ENCODE measurements at regions not wholly inside any gene's neighbourhood (a gene's known extent, or its start where the extent isn't known, plus 50 kb on each side); places are given as distances from the start of the nearest gene placed in this dataset.
"Not testable (repeated sequence)": the region's sequence is repeated elsewhere in the genome, so short reads cannot be mapped to it uniquely, and the experiment has no call there.

DNA sequence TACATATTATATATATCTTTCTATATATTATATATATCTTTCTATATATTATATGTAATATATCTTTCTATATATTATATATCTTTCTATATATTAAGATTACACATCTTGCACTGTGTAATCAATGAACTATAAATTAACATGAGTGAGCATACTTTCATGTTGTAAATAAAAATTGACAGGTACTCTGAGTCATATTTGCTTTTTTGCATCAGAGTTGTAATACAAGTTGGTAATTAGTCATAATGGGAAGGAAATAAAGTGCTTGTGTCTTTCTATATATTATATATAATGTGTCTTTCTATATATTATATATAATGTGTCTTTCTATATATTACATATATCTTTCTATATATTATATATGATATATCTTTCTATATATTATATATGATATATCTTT lies 172.5 kb upstream of the MAGI2 start:
- TF ChIP-seq, protein P1, sequence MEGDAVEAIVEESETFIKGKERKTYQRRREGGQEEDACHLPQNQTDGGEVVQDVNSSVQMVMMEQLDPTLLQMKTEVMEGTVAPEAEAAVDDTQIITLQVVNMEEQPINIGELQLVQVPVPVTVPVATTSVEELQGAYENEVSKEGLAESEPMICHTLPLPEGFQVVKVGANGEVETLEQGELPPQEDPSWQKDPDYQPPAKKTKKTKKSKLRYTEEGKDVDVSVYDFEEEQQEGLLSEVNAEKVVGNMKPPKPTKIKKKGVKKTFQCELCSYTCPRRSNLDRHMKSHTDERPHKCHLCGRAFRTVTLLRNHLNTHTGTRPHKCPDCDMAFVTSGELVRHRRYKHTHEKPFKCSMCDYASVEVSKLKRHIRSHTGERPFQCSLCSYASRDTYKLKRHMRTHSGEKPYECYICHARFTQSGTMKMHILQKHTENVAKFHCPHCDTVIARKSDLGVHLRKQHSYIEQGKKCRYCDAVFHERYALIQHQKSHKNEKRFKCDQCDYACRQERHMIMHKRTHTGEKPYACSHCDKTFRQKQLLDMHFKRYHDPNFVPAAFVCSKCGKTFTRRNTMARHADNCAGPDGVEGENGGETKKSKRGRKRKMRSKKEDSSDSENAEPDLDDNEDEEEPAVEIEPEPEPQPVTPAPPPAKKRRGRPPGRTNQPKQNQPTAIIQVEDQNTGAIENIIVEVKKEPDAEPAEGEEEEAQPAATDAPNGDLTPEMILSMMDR (IDR thresholded peaks at IDR 0.05): not testable (repeated sequence)
- TF ChIP-seq ZFX (IDR thresholded peaks at IDR 0.05; ENCODE audit: borderline replicate concordance): not testable (repeated sequence)
